ENCODE measurements at regions not wholly inside any gene's neighbourhood (a gene's known extent, or its start where the extent isn't known, plus 50 kb on each side); places are given as distances from the start of the nearest gene placed in this dataset.
A peak's percentile ranks its signal among the peaks of the same experiment; 100 is the strongest.

DNA sequence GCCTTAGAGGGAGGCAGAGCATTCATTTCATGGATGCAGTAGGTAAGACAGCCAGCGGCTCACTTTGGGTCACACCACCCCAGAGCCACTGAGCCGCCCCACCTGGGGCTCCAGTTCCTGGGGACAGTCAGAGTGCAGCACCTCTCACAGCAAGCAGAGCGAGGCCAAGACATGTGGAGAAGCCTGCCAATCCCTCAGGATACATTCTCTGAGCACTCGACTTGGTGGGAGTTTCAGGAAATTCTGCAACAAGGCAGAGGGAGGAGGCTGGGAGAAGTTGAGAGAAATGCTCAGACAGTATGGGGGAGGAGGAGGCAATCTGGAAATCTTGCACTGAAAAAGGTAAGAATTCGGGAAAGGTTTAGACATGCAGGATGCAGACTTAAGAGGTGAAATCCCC, 60.8 kb upstream of the WLS start:
- peak; percentile 42 for DNase-seq (ENCODE audit: low spot score)

DNA sequence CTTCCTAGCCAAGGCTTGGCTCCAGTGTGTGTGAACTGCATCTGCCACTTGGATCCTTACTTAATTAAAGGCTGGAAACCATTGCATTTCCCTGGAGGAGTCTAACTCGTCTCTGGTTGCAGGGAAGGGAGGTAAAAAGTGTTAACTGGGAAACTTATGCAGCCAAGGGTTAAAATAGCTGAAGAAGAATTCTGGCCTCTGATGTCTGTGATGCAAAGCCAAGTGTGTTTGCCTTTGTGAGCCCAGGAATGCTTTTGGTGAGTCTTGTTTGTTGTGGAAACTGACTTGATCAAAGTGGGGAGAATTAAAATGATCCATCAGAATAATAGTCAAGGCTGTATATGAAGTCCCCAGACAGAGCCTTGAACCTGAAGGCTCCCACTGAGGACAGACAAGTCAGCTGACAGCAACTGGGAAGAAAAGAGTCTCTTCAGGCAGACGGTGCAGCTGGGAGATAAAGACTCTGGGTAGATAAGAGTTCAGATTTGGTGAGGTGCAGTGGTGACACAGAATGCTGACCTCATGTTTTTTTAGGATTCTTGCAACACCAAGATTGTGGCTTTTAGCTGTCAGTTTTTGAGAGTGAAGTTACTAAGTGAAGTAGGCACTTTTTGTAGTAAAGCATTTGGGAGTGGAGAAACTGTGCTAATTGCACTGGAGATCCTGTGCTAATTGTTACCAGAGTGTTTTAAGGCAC, 59.5 kb upstream of the WLS start:
- DNase-seq (ENCODE audit: low spot score), result no peak

DNA sequence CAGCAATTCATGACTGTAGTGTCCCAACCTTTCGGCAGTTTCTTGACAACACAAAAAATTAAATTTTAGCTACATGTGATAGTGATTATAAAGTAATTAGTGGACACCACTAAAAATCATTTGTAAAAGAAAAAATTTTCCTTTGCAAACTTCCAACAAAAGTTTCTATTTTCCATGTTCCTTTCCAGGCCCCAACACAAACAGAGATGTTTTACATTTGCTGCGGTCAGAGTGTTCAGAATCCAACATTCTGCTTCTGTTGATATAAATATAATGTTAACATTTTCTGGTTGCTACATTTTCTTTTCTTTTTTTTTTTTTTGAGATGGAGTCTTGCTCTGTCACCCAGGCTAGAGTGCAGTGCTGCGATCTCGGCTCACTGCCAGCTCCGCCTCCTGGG, 54.9 kb upstream of the WLS start:
- DNase-seq (ENCODE audit: low spot score), result no peak

DNA sequence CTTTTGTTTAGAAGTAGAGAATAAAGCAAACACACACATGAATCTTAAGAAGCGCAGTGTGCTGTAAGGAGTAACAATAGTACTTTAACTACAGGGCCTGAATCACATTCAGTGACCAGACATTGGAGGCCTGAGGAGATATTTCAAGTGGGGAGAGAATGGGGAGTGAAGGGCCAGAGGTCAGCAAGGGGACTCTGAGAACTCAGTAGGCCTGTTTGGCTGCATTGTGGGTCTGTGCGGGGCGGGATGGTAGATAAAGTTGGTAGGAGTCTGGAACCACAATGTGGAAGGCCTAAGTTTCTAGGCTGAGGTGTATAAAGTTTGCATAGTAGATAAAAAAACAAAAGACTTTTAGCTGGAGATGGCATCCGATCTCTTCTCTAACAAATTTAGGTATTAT, 52.7 kb upstream of the WLS start:
- DNase-seq (ENCODE audit: low spot score), result no peak

DNA sequence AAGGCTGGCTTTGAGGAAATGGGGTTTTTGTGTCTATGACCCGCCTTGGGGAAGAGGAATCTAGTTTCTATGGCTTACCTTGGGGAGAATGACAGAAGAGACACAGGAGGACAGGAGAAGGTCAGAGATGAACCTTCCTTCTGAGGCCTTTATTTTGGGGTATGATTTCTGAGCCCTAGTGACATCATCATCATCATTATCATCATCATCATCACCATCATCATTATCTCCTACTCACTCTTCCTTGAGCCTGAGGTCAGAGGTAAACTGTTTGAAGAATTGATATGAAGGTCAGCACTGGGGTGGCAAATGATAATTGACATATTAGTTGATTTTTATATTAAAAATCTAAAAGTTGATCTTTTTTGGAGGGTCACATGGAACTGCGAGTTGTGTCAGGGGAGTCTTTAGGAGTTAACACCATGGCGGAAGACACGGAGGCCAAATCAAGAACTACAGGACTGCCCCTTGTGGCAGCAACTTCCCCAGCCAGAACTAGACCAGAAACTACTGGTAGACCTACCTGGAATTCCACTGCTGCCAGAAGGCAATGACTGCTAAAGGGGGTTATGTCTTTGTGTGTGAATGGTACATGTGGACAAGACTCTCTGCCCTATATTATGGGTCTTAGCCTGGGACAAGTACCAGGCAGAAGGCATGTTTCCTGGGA, 49.8 kb upstream of the WLS start:
- DNase-seq (ENCODE audit: low spot score), result no peak

All from cerebellar cortex (tissue), 1 donor.